ENCODE measurements at regions not wholly inside any gene's neighbourhood (a gene's known extent, or its start where the extent isn't known, plus 50 kb on each side); places are given as distances from the start of the nearest gene placed in this dataset.

DNA sequence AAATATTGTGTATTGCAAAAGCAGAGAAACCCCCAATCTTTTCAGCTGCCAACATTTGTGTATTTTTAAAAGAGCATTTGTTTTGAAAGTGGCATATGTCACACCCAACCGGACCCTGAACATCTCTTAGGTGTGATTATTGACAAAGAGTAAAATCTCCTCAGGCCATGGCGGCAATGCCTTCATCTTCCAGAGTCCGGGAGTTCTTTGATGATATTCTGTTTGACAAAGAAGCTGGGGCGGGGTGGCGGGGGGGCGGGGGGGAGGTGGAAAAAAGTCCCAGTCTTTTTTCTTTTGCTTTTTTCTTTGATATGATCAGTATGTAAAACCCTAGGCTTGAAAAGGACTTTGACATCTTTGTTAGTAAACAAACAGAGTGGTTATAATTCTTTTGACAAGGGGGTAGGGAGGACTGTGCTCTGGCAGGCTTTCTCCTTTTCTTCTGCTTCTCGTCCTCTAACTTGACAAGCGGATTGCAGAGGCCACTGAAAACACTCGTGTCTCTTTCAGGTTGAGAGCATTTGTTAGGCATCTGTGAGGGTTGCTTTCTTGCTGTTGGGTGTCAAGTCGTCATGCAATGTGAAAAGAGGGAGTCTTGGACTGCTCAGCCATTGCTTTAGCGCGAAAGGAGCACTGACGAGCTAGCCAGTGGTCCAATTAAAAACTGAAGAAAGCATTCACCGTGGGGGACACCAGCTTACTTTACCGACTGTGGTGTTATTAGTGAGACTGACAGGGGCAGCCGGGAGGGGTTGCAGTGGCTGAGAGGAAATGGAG, 243.2 kb downstream of the NSUN3 start:
- TF ChIP-seq, protein P1, sequence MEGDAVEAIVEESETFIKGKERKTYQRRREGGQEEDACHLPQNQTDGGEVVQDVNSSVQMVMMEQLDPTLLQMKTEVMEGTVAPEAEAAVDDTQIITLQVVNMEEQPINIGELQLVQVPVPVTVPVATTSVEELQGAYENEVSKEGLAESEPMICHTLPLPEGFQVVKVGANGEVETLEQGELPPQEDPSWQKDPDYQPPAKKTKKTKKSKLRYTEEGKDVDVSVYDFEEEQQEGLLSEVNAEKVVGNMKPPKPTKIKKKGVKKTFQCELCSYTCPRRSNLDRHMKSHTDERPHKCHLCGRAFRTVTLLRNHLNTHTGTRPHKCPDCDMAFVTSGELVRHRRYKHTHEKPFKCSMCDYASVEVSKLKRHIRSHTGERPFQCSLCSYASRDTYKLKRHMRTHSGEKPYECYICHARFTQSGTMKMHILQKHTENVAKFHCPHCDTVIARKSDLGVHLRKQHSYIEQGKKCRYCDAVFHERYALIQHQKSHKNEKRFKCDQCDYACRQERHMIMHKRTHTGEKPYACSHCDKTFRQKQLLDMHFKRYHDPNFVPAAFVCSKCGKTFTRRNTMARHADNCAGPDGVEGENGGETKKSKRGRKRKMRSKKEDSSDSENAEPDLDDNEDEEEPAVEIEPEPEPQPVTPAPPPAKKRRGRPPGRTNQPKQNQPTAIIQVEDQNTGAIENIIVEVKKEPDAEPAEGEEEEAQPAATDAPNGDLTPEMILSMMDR (IDR thresholded peaks at IDR 0.05; ENCODE audit: borderline replicate concordance): no peak
- intact Hi-C loops (cut with micrococcal nuclease): no loop called here
- H3K4me1 ChIP-seq: peaks cover 24% of the 10 kb centered on the region
- H3K9me3 ChIP-seq (replicated peaks): no peaks in the 10 kb centered on the region
- no peaks in the 10 kb centered on the region for H3K27me3 ChIP-seq (ENCODE audit: low read depth)
- no peak overlapping the region for H3K4me3 ChIP-seq
- no peak overlapping the region for H3K27ac ChIP-seq (replicated peaks)
- no peak for DNase-seq
- no peaks in the 10 kb centered on the region for H3K36me3 ChIP-seq

DNA sequence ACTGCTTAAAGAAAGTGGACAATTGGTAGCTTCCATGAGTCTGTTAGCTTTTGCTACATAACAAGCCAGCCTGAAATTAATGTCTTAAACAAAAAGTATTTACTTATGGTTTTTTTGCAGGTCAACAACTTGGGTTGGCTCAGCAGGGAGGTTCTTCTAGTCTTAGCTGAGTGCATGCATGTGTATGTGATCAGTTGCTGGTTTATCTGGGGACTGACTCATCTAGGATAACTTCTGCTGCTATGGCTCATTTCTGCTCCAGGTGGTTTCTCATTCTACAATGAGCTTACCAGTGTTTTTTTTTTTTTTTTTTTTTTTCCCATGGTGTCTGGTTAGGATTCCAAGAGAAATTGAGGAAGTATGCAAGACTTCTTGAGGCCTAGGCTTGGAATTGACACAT, 244.7 kb downstream of the NSUN3 start:
- Histone ChIP-seq H3K9me3 (replicated peaks) (no peaks in the 10 kb centered on the region), H3K27me3 (ENCODE audit: low read depth) (no peaks in the 10 kb centered on the region), H3K36me3 (no peaks in the 10 kb centered on the region), H3K4me3 (no peak overlapping the region), H3K4me1 (peaks cover 24% of the 10 kb centered on the region), H3K27ac (replicated peaks) (no peak overlapping the region)
- intact Hi-C loops (cut with micrococcal nuclease): no loop called here
- TF ChIP-seq, protein P1 (IDR thresholded peaks at IDR 0.05; ENCODE audit: borderline replicate concordance): no peak
- DNase-seq: no peak

DNA sequence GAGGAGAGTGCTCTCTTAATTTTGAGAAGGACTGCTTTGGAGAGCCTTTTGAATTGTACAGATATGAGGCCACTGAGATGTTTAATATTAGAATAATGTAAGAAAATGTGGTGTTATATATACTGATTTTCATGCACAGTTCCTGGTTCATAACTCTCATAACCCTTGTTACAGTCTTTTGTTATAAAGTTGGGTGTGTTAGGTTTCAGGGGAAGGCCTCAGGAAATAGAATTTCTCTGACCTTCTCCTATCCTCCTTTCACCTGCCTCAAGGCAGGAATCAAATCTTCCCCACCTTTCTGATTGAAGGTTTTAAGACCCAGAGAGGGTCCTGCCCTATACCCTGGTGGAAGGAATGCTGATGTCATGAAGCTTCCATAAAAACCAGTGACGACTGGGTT, 245.9 kb downstream of the NSUN3 start:
- peaks cover 20% of the 10 kb centered on the region for H3K4me1 ChIP-seq
- intact Hi-C loops (cut with micrococcal nuclease): no loop called here

DNA sequence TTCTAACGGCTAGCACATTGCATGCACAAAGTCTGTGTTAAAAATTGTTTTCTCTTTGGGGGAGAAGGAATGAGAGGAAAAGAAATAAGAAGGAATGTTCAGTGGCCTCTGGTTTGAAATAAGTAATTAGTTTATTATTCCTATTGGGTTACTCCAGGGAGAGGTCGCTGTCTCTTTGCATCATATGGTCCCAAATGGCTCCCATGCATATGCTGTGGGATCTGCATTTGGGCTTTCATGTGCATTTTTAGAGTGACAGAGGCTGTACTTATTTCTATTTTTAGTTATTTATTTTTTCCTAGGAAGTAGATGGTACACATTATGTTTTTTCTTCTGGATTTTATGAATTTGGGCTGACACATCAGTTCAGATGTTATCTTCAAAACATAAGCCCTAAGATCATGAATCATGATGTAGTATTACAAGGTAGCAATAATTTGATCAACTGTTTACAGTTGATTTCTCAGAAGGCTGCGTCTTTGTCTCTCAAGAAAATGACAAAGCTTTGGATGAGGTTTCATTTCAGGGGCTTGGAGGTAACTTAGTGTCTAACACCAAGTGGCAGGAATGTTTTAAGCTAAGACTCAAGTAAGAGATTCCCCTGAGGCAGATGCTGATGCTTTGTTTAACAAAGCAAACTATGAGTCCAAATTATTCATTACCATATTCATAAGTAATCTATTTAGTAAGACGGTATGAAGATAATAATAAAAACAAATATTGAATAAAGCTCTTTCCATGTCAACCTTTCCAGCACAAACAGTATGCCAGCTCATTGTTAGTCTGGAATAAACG, 247.7 kb downstream of the NSUN3 start:
- H3K4me3 ChIP-seq: no peak overlapping the region
- no peak for DNase-seq
- no peaks in the 10 kb centered on the region for H3K27me3 ChIP-seq (ENCODE audit: low read depth)
- peaks cover 2% of the 10 kb centered on the region for H3K4me1 ChIP-seq
- no peaks in the 10 kb centered on the region for H3K9me3 ChIP-seq (replicated peaks)
- no peak overlapping the region for H3K27ac ChIP-seq (replicated peaks)
- no peaks in the 10 kb centered on the region for H3K36me3 ChIP-seq
- TF ChIP-seq, protein P1 (IDR thresholded peaks at IDR 0.05; ENCODE audit: borderline replicate concordance): no peak
- intact Hi-C loops (cut with micrococcal nuclease): no loop called here

More for the DNA sequence above, 245.9 kb downstream of the NSUN3 start:
- TF ChIP-seq, protein P1 (IDR thresholded peaks at IDR 0.05; ENCODE audit: borderline replicate concordance): no peak
- Histone ChIP-seq H3K27me3 (ENCODE audit: low read depth) (no peaks in the 10 kb centered on the region), H3K9me3 (replicated peaks) (no peaks in the 10 kb centered on the region), H3K27ac (replicated peaks) (no peak overlapping the region), H3K36me3 (no peaks in the 10 kb centered on the region), H3K4me3 (no peak overlapping the region)
- no peak for DNase-seq

DNA sequence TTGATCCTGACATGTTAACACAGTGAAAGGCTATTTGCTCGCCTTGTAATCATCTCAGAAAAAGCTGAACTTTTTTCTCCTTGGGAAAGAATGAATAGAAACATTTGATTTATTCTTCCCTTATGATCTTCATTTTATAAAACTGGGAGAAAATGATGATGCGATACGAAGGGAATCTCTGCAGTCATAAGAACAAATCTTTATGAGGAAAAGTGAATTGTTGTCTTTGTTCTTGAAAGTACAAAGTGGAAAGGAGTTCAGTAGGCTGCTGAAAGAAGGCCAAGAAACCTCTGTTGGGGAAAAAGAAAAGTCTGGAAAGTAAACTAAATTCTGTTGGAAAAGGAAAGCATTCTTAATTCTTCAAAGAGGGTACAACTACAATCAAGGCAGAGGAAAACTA, 248.8 kb downstream of the NSUN3 start:
- no peaks in the 10 kb centered on the region for H3K4me1 ChIP-seq
- H3K27ac ChIP-seq (replicated peaks): no peak overlapping the region
- H3K27me3 ChIP-seq (ENCODE audit: low read depth): no peaks in the 10 kb centered on the region
- no peaks in the 10 kb centered on the region for H3K9me3 ChIP-seq (replicated peaks)
- H3K36me3 ChIP-seq: no peaks in the 10 kb centered on the region
- intact Hi-C loops (cut with micrococcal nuclease): no loop called here
- no peak for DNase-seq
- no peak overlapping the region for H3K4me3 ChIP-seq
- TF ChIP-seq, protein P1 (IDR thresholded peaks at IDR 0.05; ENCODE audit: borderline replicate concordance): no peak

Data from left ventricle myocardium inferior (tissue), 1 donor.